HUES6 (cell line): ENCODE measurements at regions not wholly inside any gene's neighbourhood (a gene's known extent, or its start where the extent isn't known, plus 50 kb on each side); places are given as distances from the start of the nearest gene placed in this dataset.

Experiments used
- H3K27ac ChIP-seq: 2 replicates; pipeline ENCODE4 v1.7.0; 2013; ENCODE audit warnings: low read depth, mild to moderate bottlenecking, low read length, inconsistent platforms
- H3K27me3 ChIP-seq: 2 replicates; pipeline ENCODE4 v1.6.1; 2013; ENCODE audit warnings: low read length; ENCODE audit not compliant: control insufficient read depth, insufficient read depth
- H3K36me3 ChIP-seq: 2 replicates; pipeline ENCODE4 v1.6.1; 2013; ENCODE audit warnings: low read length; ENCODE audit not compliant: control insufficient read depth, insufficient read depth
- H3K4me1 ChIP-seq: 2 replicates; pipeline ENCODE4 v1.6.1; 2013; ENCODE audit warnings: low read length; ENCODE audit not compliant: control insufficient read depth, insufficient read depth
- H3K4me3 ChIP-seq: 2 replicates; pipeline ENCODE4 v1.5.1; 2013; ENCODE audit warnings: low read depth, low read length
- H3K9ac ChIP-seq: one replicate; pipeline ENCODE4 v1.6.1; 2013; ENCODE audit warnings: mild to moderate bottlenecking, low read length
- H3K9me3 ChIP-seq: 2 replicates; pipeline ENCODE4 v1.6.1; 2013; ENCODE audit warnings: low read depth, low read length; ENCODE audit not compliant: control insufficient read depth, insufficient read depth

DNA sequence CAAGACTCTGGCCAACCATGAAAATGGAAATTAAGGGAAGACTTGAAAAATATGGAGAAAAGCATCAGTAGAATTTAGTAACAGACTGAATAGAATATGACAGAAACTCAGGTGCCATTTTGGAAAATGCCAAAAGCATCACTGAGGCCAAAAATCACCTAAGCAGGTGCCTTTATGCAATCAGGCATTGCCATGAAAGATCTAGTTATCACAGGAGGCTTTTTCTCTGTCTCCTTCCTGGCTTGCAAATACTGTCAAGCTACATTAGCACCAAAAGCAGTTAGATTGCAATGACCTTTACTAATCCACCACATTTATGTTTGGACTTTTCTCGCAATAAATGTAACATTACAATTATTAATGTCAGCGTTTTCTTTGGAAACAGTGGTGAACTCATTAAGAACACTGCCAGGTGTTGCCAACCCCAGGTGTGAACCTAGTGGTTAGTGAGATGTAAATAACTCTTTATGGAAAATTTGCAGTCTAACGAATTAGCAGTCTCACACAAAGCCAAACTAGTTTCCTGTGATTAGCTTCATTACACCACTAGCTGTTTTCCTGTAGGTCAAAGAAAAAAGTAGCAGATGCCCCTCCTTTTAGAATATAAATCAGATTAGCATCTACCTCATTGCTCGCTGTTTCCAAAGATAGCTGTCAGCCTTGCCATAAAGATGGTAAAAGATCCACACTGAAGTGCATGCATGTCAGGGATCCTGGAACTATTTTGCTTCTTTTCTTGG lies 1568.4 kb upstream of the TENM3 start:
- H3K27ac ChIP-seq: no peak overlapping the region
- no peak overlapping the region for H3K4me3 ChIP-seq
- H3K36me3 ChIP-seq: no peaks in the 10 kb centered on the region
- H3K9ac ChIP-seq: no peak overlapping the region
- H3K4me1 ChIP-seq: peaks cover 7% of the 10 kb centered on the region; the same call in 1 of the 2 replicates
- H3K27me3 ChIP-seq: no peaks in the 10 kb centered on the region
- H3K9me3 ChIP-seq: no peaks in the 10 kb centered on the region

DNA sequence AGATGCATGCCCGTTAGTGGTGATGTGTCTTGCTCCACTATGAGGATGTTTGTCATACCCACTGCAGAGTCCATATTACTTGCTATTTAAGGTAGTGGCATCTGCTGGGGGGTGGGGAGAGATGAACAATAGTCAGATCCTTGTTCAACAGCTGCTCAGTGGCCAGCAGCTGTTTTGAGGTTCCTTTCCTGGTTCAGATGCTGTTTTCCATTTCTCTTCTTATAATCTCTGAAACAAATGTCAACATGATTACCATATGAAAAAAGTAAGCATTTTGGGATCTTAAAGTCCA lies 1567.9 kb upstream of the TENM3 start:
- Histone ChIP-seq H3K9ac (no peak overlapping the region), H3K9me3 (no peaks in the 10 kb centered on the region), H3K4me3 (no peak overlapping the region), H3K4me1 (peaks cover 7% of the 10 kb centered on the region; the same call in 1 of the 2 replicates), H3K27ac (no peak overlapping the region), H3K27me3 (no peaks in the 10 kb centered on the region), H3K36me3 (no peaks in the 10 kb centered on the region)

DNA sequence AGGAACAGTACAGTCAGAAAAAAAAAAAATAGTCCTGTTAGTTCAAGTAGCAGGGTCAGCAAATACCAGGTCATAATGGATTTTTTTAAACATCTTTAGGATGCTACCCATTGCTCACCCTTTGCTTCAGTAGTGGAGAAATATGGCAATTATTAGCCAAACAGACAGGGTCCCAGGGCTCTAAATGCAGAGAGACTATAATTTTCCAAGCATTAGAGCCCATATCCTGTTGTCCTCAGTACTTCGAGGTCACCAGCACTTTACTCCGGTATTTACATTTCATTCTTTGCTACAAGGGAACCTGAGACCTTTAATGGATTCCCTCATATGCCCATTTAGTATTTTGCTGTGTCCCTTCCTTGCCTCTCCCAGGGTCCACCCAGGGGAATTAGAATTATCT lies 1562.9 kb upstream of the TENM3 start:
- H3K36me3 ChIP-seq: no peaks in the 10 kb centered on the region
- H3K4me1 ChIP-seq: 0 out of 2 replicates have a peak, but pooled peaks cover 1% of the 10 kb centered on the region
- no peaks in the 10 kb centered on the region for H3K9me3 ChIP-seq
- no peak overlapping the region for H3K27ac ChIP-seq
- H3K27me3 ChIP-seq: no peaks in the 10 kb centered on the region
- no peak overlapping the region for H3K4me3 ChIP-seq
- H3K9ac ChIP-seq: no peak overlapping the region

DNA sequence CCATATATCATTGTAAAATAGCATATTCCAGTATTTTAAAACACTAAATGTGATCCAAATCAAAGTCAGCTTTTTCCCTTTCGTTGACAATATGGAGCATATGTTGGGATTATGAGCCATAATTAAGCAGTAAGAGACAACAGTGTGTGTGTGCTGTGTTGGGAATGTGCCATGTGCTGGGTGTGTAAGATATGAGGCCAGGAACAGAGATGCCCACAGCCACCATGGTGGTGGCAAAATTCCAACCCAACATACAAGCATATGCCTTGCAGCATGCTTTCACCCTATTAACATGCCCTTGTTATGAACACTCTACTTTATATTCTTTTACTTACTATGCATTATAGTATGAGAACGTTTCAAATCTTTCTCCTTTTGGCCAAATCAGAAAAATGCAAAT lies 1560.4 kb upstream of the TENM3 start:
- Histone ChIP-seq H3K9me3 (no peaks in the 10 kb centered on the region), H3K4me3 (no peak overlapping the region), H3K9ac (no peak overlapping the region), H3K36me3 (no peaks in the 10 kb centered on the region), H3K27me3 (no peaks in the 10 kb centered on the region), H3K4me1 (no peaks in the 10 kb centered on the region), H3K27ac (no peak overlapping the region)

DNA sequence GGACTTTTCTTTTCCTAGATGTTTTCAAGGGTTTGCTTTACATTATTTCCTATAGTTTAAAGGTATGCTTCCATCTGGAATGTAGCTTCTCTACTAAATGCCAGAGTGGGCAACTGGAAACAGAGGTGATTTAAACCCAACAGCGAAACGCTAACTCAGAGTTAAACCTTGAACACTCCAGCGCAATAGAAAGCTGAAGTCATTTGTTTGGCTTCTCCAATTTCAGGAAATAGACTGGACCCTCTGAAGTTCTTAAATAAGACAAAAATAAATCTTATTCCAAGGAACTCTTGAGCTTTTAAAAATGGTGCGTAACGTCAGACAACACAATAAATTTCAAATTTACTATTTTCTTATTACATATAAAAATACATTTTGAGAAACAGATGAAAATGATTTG lies 1560.0 kb upstream of the TENM3 start:
- H3K9ac ChIP-seq: no peak overlapping the region
- H3K4me1 ChIP-seq: no peaks in the 10 kb centered on the region
- H3K27me3 ChIP-seq: no peaks in the 10 kb centered on the region
- no peaks in the 10 kb centered on the region for H3K36me3 ChIP-seq
- H3K27ac ChIP-seq: no peak overlapping the region
- no peak overlapping the region for H3K4me3 ChIP-seq
- no peaks in the 10 kb centered on the region for H3K9me3 ChIP-seq

DNA sequence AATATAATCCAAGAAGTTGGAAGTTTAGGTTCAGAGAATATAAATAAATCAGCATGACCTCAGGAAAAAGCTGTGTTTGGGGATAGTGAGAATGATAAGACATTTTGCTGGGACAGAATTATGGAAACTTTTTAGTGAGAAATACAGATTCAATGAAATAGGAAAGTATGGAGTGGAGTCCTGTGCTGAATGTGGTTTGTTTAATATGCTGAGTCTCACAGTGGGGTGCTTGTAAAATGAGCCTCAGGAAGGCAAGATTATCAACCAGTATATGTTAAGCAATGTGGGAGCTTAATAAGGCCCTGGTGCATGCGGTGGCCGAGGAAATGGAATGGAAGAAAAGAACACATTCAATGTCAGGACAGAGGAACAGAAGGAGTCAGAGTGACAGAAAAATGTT lies 1554.7 kb upstream of the TENM3 start:
- H3K27ac ChIP-seq: no peak overlapping the region
- peaks cover 4% of the 10 kb centered on the region; the same call in 1 of the 2 replicates for H3K4me1 ChIP-seq
- peaks cover 15% of the 10 kb centered on the region for H3K9me3 ChIP-seq
- H3K36me3 ChIP-seq: no peaks in the 10 kb centered on the region
- no peak overlapping the region for H3K4me3 ChIP-seq
- no peaks in the 10 kb centered on the region for H3K27me3 ChIP-seq
- no peak overlapping the region for H3K9ac ChIP-seq

DNA sequence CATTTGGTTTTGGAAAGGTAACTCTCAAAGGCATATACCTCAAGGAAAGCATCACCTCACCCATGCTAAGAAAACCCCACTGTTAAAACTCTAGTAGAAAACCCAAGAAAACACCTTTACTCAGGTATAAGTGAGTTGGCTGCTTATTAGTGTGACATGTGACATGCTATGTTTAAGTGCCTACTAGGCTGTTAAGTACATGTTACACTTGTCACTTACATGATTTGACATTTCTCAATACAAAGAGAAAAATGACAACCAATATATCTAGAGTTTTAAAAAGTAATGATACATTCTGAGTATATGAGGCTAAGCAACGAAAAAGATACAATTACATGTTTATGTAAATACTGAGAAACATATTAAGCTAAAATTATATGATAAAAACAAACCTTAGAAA lies 1548.3 kb upstream of the TENM3 start:
- Histone ChIP-seq H3K4me3 (no peak overlapping the region), H3K36me3 (no peaks in the 10 kb centered on the region), H3K9ac (no peak overlapping the region), H3K27ac (no peak overlapping the region), H3K9me3 (peaks cover 22% of the 10 kb centered on the region), H3K27me3 (no peaks in the 10 kb centered on the region), H3K4me1 (no peaks in the 10 kb centered on the region)

DNA sequence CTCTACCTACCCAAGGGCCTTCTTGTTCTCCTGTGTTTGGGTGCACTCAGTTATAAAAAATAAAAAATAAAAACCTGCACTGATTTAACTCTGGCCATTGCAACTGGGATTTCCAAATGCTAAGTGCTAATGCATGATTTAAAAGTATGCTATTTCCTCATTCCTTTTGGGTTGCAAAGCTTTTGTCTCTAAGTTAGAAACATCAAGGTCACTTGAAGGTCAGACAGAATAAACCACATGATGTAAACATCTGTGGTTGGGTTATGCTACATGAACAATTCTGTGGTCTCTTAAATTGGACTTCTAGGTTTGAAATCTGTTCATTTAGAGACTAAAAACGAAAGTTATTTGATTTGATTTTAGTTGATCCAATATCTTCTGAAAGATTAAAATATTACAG lies 1547.4 kb upstream of the TENM3 start:
- H3K27ac ChIP-seq: no peak overlapping the region
- H3K9ac ChIP-seq: no peak overlapping the region
- no peaks in the 10 kb centered on the region for H3K36me3 ChIP-seq
- H3K27me3 ChIP-seq: no peaks in the 10 kb centered on the region
- peaks cover 22% of the 10 kb centered on the region for H3K9me3 ChIP-seq
- no peaks in the 10 kb centered on the region; the same call in 1 of the 2 replicates for H3K4me1 ChIP-seq
- H3K4me3 ChIP-seq: no peak overlapping the region

DNA sequence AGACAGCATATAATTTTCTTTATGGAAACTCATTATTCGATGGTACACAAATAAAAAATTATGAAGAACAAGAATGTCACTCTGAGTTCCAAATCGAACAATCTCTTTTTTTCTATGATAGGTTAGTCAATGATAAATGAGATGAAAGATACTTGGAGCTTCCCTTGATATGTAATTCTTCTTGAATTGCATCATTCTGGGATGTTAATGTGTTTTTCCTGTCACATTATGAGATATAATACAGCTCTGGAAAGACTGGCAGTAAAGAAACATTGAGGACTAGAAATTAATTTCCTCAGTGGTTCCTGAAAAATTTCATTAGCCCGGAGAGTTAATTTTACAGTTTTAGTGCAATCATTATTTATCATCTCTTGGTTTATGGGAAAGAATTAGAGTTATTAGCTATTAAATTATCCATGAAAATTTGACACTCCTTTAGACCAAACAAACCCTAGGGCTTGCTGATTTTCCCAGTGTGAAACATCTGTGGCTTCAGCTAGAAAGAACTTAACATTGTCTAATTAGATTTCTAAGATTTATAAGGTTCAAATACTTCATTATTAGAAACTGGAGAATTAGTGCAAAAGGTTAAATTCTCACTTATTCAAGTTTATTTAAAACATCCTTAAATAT lies 1546.6 kb upstream of the TENM3 start:
- Histone ChIP-seq H3K9ac (no peak overlapping the region), H3K9me3 (peaks cover 25% of the 10 kb centered on the region), H3K36me3 (no peaks in the 10 kb centered on the region), H3K27ac (no peak overlapping the region), H3K4me1 (no peaks in the 10 kb centered on the region; the same call in 1 of the 2 replicates), H3K27me3 (no peaks in the 10 kb centered on the region), H3K4me3 (no peak overlapping the region)

DNA sequence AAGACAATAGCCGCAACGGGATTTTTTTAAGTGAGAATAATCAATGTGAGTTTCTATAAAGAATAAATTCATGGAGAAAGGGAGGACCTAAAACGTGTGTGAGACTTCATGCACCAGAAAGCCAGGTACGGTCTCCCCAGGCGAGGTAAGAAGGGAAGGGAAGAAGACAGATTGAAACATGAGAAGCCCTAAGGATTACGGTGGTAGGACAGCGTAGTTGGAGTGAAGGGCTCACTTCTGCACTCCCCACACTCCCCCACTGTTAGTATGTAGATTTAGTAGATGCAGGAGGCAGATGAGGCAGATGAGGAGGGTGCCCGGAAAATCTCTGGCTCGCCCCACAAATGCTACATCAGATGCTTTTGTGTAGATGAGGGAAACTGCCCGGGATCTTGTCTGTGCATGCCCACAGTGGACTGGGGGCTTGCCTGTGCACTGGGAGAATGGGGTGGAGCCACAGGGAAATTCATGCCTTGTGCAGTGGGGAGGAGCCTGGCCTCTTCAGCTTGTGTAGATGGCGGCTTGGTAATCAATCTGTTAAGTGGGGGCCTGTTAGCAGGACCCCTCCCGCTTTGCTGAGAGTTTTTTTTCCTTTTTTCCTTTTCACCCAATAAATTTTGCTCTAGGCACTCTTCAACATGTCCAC lies 1544.5 kb upstream of the TENM3 start:
- Histone ChIP-seq H3K4me1 (no peaks in the 10 kb centered on the region; the same call in 1 of the 2 replicates), H3K27me3 (no peaks in the 10 kb centered on the region), H3K9ac (no peak overlapping the region), H3K4me3 (no peak overlapping the region), H3K9me3 (peaks cover 12% of the 10 kb centered on the region; the same call in 1 of the 2 replicates), H3K27ac (no peak overlapping the region), H3K36me3 (no peaks in the 10 kb centered on the region)

DNA sequence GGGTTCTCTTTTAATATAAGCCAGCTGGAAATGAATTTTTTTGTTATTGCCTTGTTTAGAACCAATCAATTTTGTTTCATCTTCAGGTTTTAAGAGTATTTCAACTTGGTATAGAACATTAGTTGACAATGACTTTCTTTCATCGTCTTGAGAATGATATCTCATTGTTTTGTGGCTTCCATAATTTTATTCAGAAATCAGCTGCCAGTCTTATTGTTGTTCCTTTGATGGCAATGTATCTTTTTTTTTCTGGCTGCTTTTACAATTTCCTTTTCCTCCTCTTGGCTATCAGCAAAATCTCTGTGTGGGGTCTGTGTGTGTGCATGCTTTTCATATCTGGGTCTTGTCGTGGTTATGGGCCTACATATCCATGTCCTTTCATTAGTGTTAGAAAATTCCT lies 1536.4 kb upstream of the TENM3 start:
- no peak overlapping the region for H3K4me3 ChIP-seq

More for the DNA sequence above, 1536.4 kb upstream of the TENM3 start:
- Histone ChIP-seq H3K36me3 (no peaks in the 10 kb centered on the region), H3K4me1 (no peaks in the 10 kb centered on the region), H3K9me3 (peaks cover 13% of the 10 kb centered on the region), H3K9ac (no peak overlapping the region), H3K27me3 (no peaks in the 10 kb centered on the region), H3K27ac (no peak overlapping the region)
